PC-9 (cell line): ENCODE measurements at regions not wholly inside any gene's neighbourhood (a gene's known extent, or its start where the extent isn't known, plus 50 kb on each side); places are given as distances from the start of the nearest gene placed in this dataset.

ENCODE experiments used
- CTCF ChIP-seq: fragments of 200-600 bp; sonication (generic); conservative IDR thresholded peaks from 2 replicates; pipeline ENCODE4 v1.6.1; 2017; ENCODE audit warnings: mixed run types, antibody characterized with exemption, mild to moderate bottlenecking, moderate library complexity
- EZH2 ChIP-seq: fragments of 200-600 bp; sonication (generic); IDR thresholded peaks from 2 replicates; pipeline ENCODE4 v1.8.0; 2017; ENCODE audit warnings: antibody characterized with exemption, low read depth

- TF ChIP-seq CTCF (no peak), EZH2 (no peak)
Measured at GRCh38 chr9:105023788-105024187, 95.8 kb upstream of the ABCA1 start.
